ENCODE measurements at regions not wholly inside any gene's neighbourhood (a gene's known extent, or its start where the extent isn't known, plus 50 kb on each side); places are given as distances from the start of the nearest gene placed in this dataset.

DNA sequence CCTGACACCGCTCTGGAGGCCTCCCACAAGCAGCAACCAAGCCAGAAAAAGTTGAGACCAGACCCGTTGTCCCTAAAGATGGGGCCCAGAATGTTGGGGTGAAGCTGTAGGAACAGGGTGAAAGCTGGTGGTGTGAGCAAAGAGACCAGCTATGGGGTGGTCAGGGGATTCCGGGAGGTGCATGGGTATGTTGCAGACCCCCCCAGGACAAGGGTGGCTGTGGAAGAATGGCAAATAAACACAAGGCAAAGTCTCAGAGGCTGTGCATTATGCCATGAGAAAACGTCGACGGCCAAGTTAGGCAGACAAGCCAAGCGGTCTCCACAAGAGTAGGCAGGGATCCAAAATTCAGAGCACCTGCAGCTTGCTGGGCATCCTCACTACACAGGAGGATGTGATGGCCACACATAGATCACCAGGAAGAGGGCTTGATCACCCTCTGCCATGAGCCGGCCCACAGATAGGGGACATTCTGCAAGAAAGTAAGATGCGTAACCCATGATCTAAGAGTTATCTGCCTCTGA lies 58.8 kb upstream of the KCNA1 start:
- no peak overlapping the region for H3K4me3 Mint-ChIP-seq (ENCODE audit: unreplicated experiment)
- peaks cover 4% of the 10 kb centered on the region for H3K4me1 Mint-ChIP-seq (ENCODE audit: low read depth, unreplicated experiment)
- no peak overlapping the region for H3K27ac ChIP-seq (ENCODE audit: low read depth, low read length)
- FAIRE-seq (no peak), DNase-seq (ENCODE audit: low read depth) (no peak)
- H4K20me1 ChIP-seq (ENCODE audit: insufficient read depth, low read length): no peaks in the 10 kb centered on the region
- H3K27me3 ChIP-seq (ENCODE audit: insufficient read depth, low read length): no peaks in the 10 kb centered on the region
- no peak overlapping the region for H3K4me2 ChIP-seq (ENCODE audit: low read length)
- no peaks in the 10 kb centered on the region for H3K36me3 ChIP-seq (ENCODE audit: insufficient read depth, low read length)
- H3K4me3 ChIP-seq (ENCODE audit: insufficient read depth, low read depth, low read length): no peak overlapping the region
- H3K9ac ChIP-seq (ENCODE audit: low read length): no peak overlapping the region
- no peaks in the 10 kb centered on the region for H3K79me2 ChIP-seq (ENCODE audit: insufficient read depth, low read length)
- H3K27me3 Mint-ChIP-seq (ENCODE audit: low read depth, unreplicated experiment): peaks cover 9% of the 10 kb centered on the region
- H3K4me1 ChIP-seq (ENCODE audit: insufficient read depth, low read length): no peaks in the 10 kb centered on the region
- H3K27ac Mint-ChIP-seq (ENCODE audit: unreplicated experiment): no peak overlapping the region
- no peaks in the 10 kb centered on the region for H3K9me3 ChIP-seq (ENCODE audit: insufficient read depth, low read depth, low read length)
- no peak overlapping the region for H2AFZ ChIP-seq (ENCODE audit: low read depth, low read length)
- H3K9me3 Mint-ChIP-seq (ENCODE audit: unreplicated experiment): peaks cover 3% of the 10 kb centered on the region
- H3K36me3 Mint-ChIP-seq (ENCODE audit: low read depth, unreplicated experiment): peaks cover 4% of the 10 kb centered on the region
- TF ChIP-seq, protein P1, sequence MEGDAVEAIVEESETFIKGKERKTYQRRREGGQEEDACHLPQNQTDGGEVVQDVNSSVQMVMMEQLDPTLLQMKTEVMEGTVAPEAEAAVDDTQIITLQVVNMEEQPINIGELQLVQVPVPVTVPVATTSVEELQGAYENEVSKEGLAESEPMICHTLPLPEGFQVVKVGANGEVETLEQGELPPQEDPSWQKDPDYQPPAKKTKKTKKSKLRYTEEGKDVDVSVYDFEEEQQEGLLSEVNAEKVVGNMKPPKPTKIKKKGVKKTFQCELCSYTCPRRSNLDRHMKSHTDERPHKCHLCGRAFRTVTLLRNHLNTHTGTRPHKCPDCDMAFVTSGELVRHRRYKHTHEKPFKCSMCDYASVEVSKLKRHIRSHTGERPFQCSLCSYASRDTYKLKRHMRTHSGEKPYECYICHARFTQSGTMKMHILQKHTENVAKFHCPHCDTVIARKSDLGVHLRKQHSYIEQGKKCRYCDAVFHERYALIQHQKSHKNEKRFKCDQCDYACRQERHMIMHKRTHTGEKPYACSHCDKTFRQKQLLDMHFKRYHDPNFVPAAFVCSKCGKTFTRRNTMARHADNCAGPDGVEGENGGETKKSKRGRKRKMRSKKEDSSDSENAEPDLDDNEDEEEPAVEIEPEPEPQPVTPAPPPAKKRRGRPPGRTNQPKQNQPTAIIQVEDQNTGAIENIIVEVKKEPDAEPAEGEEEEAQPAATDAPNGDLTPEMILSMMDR (IDR thresholded peaks at IDR 0.05; ENCODE audit: insufficient read depth, low read depth, low read length): no peak
- no peak for TF ChIP-seq EZH2 (IDR thresholded peaks at IDR 0.05; ENCODE audit: insufficient read depth, low read length)

DNA sequence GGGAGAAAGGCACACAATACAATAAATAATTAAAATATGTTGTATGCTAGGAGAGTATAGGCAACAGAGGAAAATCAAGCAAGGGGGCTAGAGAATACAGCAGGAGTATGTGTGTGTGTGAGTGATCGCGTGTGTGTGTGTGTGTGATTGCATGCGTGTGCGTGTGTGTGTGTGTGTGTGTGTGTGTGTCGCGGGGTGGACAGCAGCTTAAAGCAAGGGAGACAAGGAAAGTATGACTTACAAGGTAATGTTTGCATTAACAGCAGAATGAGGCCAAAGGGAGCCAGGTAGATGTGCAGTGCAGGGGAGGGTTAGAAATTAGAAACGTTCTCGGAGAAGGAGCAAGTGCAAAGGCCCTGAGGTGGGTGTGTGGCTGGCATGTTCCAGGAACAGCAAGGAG lies 57.4 kb upstream of the KCNA1 start:
- H3K9me3 ChIP-seq (ENCODE audit: insufficient read depth, low read depth, low read length): no peaks in the 10 kb centered on the region
- TF ChIP-seq, protein P1 (IDR thresholded peaks at IDR 0.05; ENCODE audit: insufficient read depth, low read depth, low read length): no peak
- TF ChIP-seq EZH2 (IDR thresholded peaks at IDR 0.05; ENCODE audit: insufficient read depth, low read length): no peak
- Mint-ChIP-seq H3K36me3 (ENCODE audit: low read depth, unreplicated experiment) (peaks cover 4% of the 10 kb centered on the region), H3K4me1 (ENCODE audit: low read depth, unreplicated experiment) (peaks cover 4% of the 10 kb centered on the region), H3K9me3 (ENCODE audit: unreplicated experiment) (peaks cover 3% of the 10 kb centered on the region), H3K4me3 (ENCODE audit: unreplicated experiment) (no peak overlapping the region), H3K27me3 (ENCODE audit: low read depth, unreplicated experiment) (peaks cover 16% of the 10 kb centered on the region), H3K27ac (ENCODE audit: unreplicated experiment) (no peak overlapping the region)
- H2AFZ ChIP-seq (ENCODE audit: low read depth, low read length): no peak overlapping the region
- peaks cover 3% of the 10 kb centered on the region for H3K27me3 ChIP-seq (ENCODE audit: insufficient read depth, low read length)
- H3K27ac ChIP-seq (ENCODE audit: low read depth, low read length): no peak overlapping the region
- no peak for DNase-seq (ENCODE audit: low read depth)
- no peak overlapping the region for H3K4me2 ChIP-seq (ENCODE audit: low read length)
- no peak for FAIRE-seq
- no peaks in the 10 kb centered on the region for H3K79me2 ChIP-seq (ENCODE audit: insufficient read depth, low read length)
- no peaks in the 10 kb centered on the region for H4K20me1 ChIP-seq (ENCODE audit: insufficient read depth, low read length)
- H3K36me3 ChIP-seq (ENCODE audit: insufficient read depth, low read length): no peaks in the 10 kb centered on the region
- no peak overlapping the region for H3K4me3 ChIP-seq (ENCODE audit: insufficient read depth, low read depth, low read length)
- no peak overlapping the region for H3K9ac ChIP-seq (ENCODE audit: low read length)
- no peaks in the 10 kb centered on the region for H3K4me1 ChIP-seq (ENCODE audit: insufficient read depth, low read length)

DNA sequence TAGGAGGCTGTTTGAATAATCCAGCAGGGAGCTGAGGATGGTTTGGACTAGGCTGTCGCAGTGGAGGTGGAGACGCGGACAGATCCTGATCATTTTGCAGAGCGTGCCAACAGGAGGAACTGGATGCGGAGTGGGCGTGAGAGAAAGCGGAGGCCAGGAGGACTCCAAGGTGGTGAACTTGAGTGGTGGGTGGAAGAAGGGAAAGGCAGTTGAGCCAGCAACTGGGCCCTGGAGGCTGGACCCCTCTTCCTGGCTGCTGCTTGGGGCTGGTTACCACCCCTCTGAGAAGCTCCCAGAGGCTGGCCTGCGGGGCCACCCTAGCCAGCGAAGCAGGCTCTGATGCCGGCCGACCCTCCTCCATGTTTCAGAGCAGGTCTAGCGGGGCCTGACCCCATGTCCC lies 56.8 kb upstream of the KCNA1 start:
- no peak for FAIRE-seq
- Histone ChIP-seq H3K4me2 (ENCODE audit: low read length) (no peak overlapping the region), H4K20me1 (ENCODE audit: insufficient read depth, low read length) (no peaks in the 10 kb centered on the region), H3K4me3 (ENCODE audit: insufficient read depth, low read depth, low read length) (no peak overlapping the region), H3K36me3 (ENCODE audit: insufficient read depth, low read length) (no peaks in the 10 kb centered on the region), H3K9ac (ENCODE audit: low read length) (no peak overlapping the region), H3K4me1 (ENCODE audit: insufficient read depth, low read length) (peaks cover 5% of the 10 kb centered on the region), H3K27ac (ENCODE audit: low read depth, low read length) (no peak overlapping the region), H2AFZ (ENCODE audit: low read depth, low read length) (no peak overlapping the region), H3K79me2 (ENCODE audit: insufficient read depth, low read length) (no peaks in the 10 kb centered on the region), H3K27me3 (ENCODE audit: insufficient read depth, low read length) (peaks cover 3% of the 10 kb centered on the region), H3K9me3 (ENCODE audit: insufficient read depth, low read depth, low read length) (no peaks in the 10 kb centered on the region)
- no peak for DNase-seq (ENCODE audit: low read depth)
- TF ChIP-seq, protein P1 (IDR thresholded peaks at IDR 0.05; ENCODE audit: insufficient read depth, low read depth, low read length): no peak
- no peak for TF ChIP-seq EZH2 (IDR thresholded peaks at IDR 0.05; ENCODE audit: insufficient read depth, low read length)
- H3K27me3 Mint-ChIP-seq (ENCODE audit: low read depth, unreplicated experiment): peaks cover 20% of the 10 kb centered on the region
- H3K9me3 Mint-ChIP-seq (ENCODE audit: unreplicated experiment): peaks cover 3% of the 10 kb centered on the region
- H3K4me3 Mint-ChIP-seq (ENCODE audit: unreplicated experiment): no peak overlapping the region
- peaks cover 7% of the 10 kb centered on the region for H3K4me1 Mint-ChIP-seq (ENCODE audit: low read depth, unreplicated experiment)
- no peak overlapping the region for H3K27ac Mint-ChIP-seq (ENCODE audit: unreplicated experiment)
- H3K36me3 Mint-ChIP-seq (ENCODE audit: low read depth, unreplicated experiment): peaks cover 4% of the 10 kb centered on the region

All from astrocyte (in vitro differentiated cells and primary cell).